BLaER1 (cell line): ENCODE measurements at regions not wholly inside any gene's neighbourhood (a gene's known extent, or its start where the extent isn't known, plus 50 kb on each side); places are given as distances from the start of the nearest gene placed in this dataset.

Experiments used
- H3K27ac ChIP-seq: shearing (Covaris generic); formaldehyde crosslinking; 2 replicates; pipeline ENCODE4 v1.8.1; 2022
- H3K27me3 ChIP-seq: shearing (Covaris generic); formaldehyde crosslinking; 2 replicates; pipeline ENCODE4 v1.8.1; 2022
- H3K36me3 ChIP-seq: shearing (Covaris generic); formaldehyde crosslinking; 2 replicates; pipeline ENCODE4 v1.8.1; 2022
- H3K4me1 ChIP-seq: shearing (Covaris generic); formaldehyde crosslinking; 2 replicates; pipeline ENCODE4 v1.8.1; 2022
- H3K4me2 ChIP-seq: shearing (Covaris generic); formaldehyde crosslinking; 2 replicates; pipeline ENCODE4 v1.8.1; 2022
- H3K4me3 ChIP-seq: shearing (Covaris generic); formaldehyde crosslinking; 2 replicates; pipeline ENCODE4 v1.8.1; 2022
- H3K9ac ChIP-seq: shearing (Covaris generic); formaldehyde crosslinking; 2 replicates; pipeline ENCODE4 v1.8.1; 2022
- H3K9me3 ChIP-seq: shearing (Covaris generic); formaldehyde crosslinking; 2 replicates; pipeline ENCODE4 v1.8.1; 2022
- H4K20me1 ChIP-seq: shearing (Covaris generic); formaldehyde crosslinking; 2 replicates; pipeline ENCODE4 v1.8.1; 2022
- Cebpa-rat ChIP-seq: shearing (Covaris generic); IDR thresholded peaks from 2 replicates; pipeline ENCODE4 v1.8.1; 2022

GRCh38 chr2:12890481-12890991, 173.8 kb downstream of the TRIB2 start:
- H3K4me2 ChIP-seq: no peak overlapping the region
- no peaks in the 10 kb centered on the region for H4K20me1 ChIP-seq
- H3K4me1 ChIP-seq: no peaks in the 10 kb centered on the region
- no peak overlapping the region for H3K9ac ChIP-seq
- H3K9me3 ChIP-seq: peaks cover 4% of the 10 kb centered on the region; the same call in 1 of the 2 replicates
- H3K36me3 ChIP-seq: no peaks in the 10 kb centered on the region
- no peaks in the 10 kb centered on the region for H3K27me3 ChIP-seq
- TF ChIP-seq Cebpa-rat: no peak
- H3K4me3 ChIP-seq: no peak overlapping the region
- H3K27ac ChIP-seq: no peak overlapping the region

- Histone ChIP-seq H3K36me3 (no peaks in the 10 kb centered on the region), H4K20me1 (no peaks in the 10 kb centered on the region), H3K27ac (no peak overlapping the region), H3K4me3 (no peak overlapping the region), H3K9me3 (peaks cover 4% of the 10 kb centered on the region; the same call in 1 of the 2 replicates), H3K4me2 (no peak overlapping the region), H3K27me3 (no peaks in the 10 kb centered on the region), H3K4me1 (no peaks in the 10 kb centered on the region), H3K9ac (no peak overlapping the region)
- no peak for TF ChIP-seq Cebpa-rat
These were observed 178.3 kb downstream of the TRIB2 start for GRCh38 chr2:12895017-12895416.

- no peak overlapping the region for H3K9ac ChIP-seq
- H3K4me2 ChIP-seq: no peak overlapping the region
- H3K9me3 ChIP-seq: peaks cover 4% of the 10 kb centered on the region; the same call in 1 of the 2 replicates
- no peaks in the 10 kb centered on the region for H3K4me1 ChIP-seq
- H4K20me1 ChIP-seq: no peaks in the 10 kb centered on the region
- H3K27me3 ChIP-seq: no peaks in the 10 kb centered on the region
- TF ChIP-seq Cebpa-rat: no peak
- no peak overlapping the region for H3K4me3 ChIP-seq
- no peaks in the 10 kb centered on the region for H3K36me3 ChIP-seq
- no peak overlapping the region for H3K27ac ChIP-seq
These were observed 179.7 kb downstream of the TRIB2 start for GRCh38 chr2:12896318-12896982.

- H3K9me3 ChIP-seq: no peaks in the 10 kb centered on the region; the same call in 1 of the 2 replicates
- H3K9ac ChIP-seq: no peak overlapping the region
- no peak for TF ChIP-seq Cebpa-rat
- H3K27me3 ChIP-seq: no peaks in the 10 kb centered on the region
- H3K4me1 ChIP-seq: no peaks in the 10 kb centered on the region
- no peaks in the 10 kb centered on the region for H3K36me3 ChIP-seq
- H3K4me3 ChIP-seq: no peak overlapping the region
- no peaks in the 10 kb centered on the region for H4K20me1 ChIP-seq
- H3K27ac ChIP-seq: no peak overlapping the region
- no peak overlapping the region for H3K4me2 ChIP-seq
These were observed 180.4 kb downstream of the TRIB2 start for GRCh38 chr2:12897181-12897580.

- Histone ChIP-seq H3K27me3 (no peaks in the 10 kb centered on the region), H4K20me1 (no peaks in the 10 kb centered on the region), H3K9me3 (no peaks in the 10 kb centered on the region), H3K36me3 (no peaks in the 10 kb centered on the region), H3K9ac (no peak overlapping the region), H3K4me2 (no peak overlapping the region), H3K4me1 (no peaks in the 10 kb centered on the region), H3K4me3 (no peak overlapping the region), H3K27ac (no peak overlapping the region)
- TF ChIP-seq Cebpa-rat: no peak
These were observed 186.5 kb downstream of the TRIB2 start for GRCh38 chr2:12903272-12903671.

GRCh38 chr2:12910431-12910830, 193.7 kb downstream of the TRIB2 start:
- Histone ChIP-seq H3K9ac (no peak overlapping the region), H4K20me1 (no peaks in the 10 kb centered on the region), H3K9me3 (0 out of 2 replicates have a peak, but pooled peaks cover 5% of the 10 kb centered on the region), H3K4me2 (no peak overlapping the region), H3K4me3 (no peak overlapping the region), H3K27ac (no peak overlapping the region), H3K4me1 (no peaks in the 10 kb centered on the region), H3K27me3 (no peaks in the 10 kb centered on the region), H3K36me3 (no peaks in the 10 kb centered on the region)
- no peak for TF ChIP-seq Cebpa-rat

- no peaks in the 10 kb centered on the region for H3K27me3 ChIP-seq
- no peaks in the 10 kb centered on the region for H3K36me3 ChIP-seq
- no peaks in the 10 kb centered on the region for H4K20me1 ChIP-seq
- H3K4me1 ChIP-seq: no peaks in the 10 kb centered on the region
- H3K9ac ChIP-seq: no peak overlapping the region
- no peak for TF ChIP-seq Cebpa-rat
- H3K9me3 ChIP-seq: no peaks in the 10 kb centered on the region
- no peak overlapping the region for H3K4me3 ChIP-seq
- H3K4me2 ChIP-seq: no peak overlapping the region
- no peak overlapping the region for H3K27ac ChIP-seq
These were observed 199.1 kb downstream of the TRIB2 start for GRCh38 chr2:12915787-12916186.

GRCh38 chr2:12918138-12918834, 201.6 kb downstream of the TRIB2 start:
- Histone ChIP-seq H3K4me1 (peaks cover 9% of the 10 kb centered on the region), H3K9ac (no peak overlapping the region), H3K27ac (no peak overlapping the region), H3K4me2 (no peak overlapping the region), H3K27me3 (no peaks in the 10 kb centered on the region), H4K20me1 (no peaks in the 10 kb centered on the region), H3K9me3 (no peaks in the 10 kb centered on the region), H3K36me3 (no peaks in the 10 kb centered on the region), H3K4me3 (no peak overlapping the region)
- no peak for TF ChIP-seq Cebpa-rat

GRCh38 chr2:12918835-12919445, 202.2 kb downstream of the TRIB2 start:
- Histone ChIP-seq H3K4me2 (no peak overlapping the region), H3K27ac (no peak overlapping the region), H3K4me1 (peaks cover 9% of the 10 kb centered on the region)

GRCh38 chr2:12921321-12921720, 204.6 kb downstream of the TRIB2 start:
- peak overlapping the region; percentile 44 for H3K4me2 ChIP-seq
- no peaks in the 10 kb centered on the region for H4K20me1 ChIP-seq
- no peaks in the 10 kb centered on the region for H3K36me3 ChIP-seq
- H3K4me1 ChIP-seq: peaks cover 9% of the 10 kb centered on the region
- TF ChIP-seq Cebpa-rat: no peak
- H3K9me3 ChIP-seq: peaks cover 4% of the 10 kb centered on the region
- H3K27me3 ChIP-seq: no peaks in the 10 kb centered on the region
- H3K9ac ChIP-seq: no peak overlapping the region
- no peak overlapping the region for H3K4me3 ChIP-seq
- H3K27ac ChIP-seq: no peak overlapping the region

More at GRCh38 chr2:12918835-12919445, 202.2 kb downstream of the TRIB2 start:
- H3K36me3 ChIP-seq: no peaks in the 10 kb centered on the region
- H3K9ac ChIP-seq: no peak overlapping the region
- H3K27me3 ChIP-seq: no peaks in the 10 kb centered on the region
- H3K9me3 ChIP-seq: no peaks in the 10 kb centered on the region
- no peaks in the 10 kb centered on the region for H4K20me1 ChIP-seq
- TF ChIP-seq Cebpa-rat: no peak
- H3K4me3 ChIP-seq: no peak overlapping the region
